HG03280 (cell line): ENCODE measurements at regions not wholly inside any gene's neighbourhood (a gene's known extent, or its start where the extent isn't known, plus 50 kb on each side); places are given as distances from the start of the nearest gene placed in this dataset.
"Not testable (repeated sequence)": the region's sequence is repeated elsewhere in the genome, so short reads cannot be mapped to it uniquely, and the experiment has no call there.

Experiments used
- ATAC-seq: cut with Tn5 transposase; IDR thresholded peaks from one replicate; pipeline ENCODE4 v1.9.1; 2021; ENCODE audit warnings: mild to moderate bottlenecking, moderate library complexity; ENCODE audit not compliant: unreplicated experiment

DNA sequence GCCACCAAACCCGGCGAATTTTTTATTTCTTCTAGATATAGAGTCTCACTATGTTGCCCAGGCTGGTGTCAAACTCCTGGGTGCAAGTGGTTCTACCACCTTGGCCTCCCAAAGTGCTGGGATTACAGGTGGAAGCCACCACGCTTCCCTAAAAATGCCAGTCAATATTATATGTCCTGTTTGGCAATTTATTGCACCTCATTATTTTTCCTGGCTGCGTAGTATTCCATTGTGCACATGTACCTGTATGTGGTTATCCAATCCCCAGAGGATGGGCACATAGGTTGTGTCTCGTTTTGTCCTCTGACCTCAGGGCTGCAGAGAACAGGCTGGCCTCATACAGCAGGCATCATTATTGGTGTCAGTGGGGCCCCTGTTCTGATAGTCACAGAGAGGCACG, 181.7 kb downstream of the C9orf50 start:
- no peak for ATAC-seq

GRCh38 chr9:129437626-129438323, 183.1 kb downstream of the C9orf50 start:
- ATAC-seq = no peak

DNA sequence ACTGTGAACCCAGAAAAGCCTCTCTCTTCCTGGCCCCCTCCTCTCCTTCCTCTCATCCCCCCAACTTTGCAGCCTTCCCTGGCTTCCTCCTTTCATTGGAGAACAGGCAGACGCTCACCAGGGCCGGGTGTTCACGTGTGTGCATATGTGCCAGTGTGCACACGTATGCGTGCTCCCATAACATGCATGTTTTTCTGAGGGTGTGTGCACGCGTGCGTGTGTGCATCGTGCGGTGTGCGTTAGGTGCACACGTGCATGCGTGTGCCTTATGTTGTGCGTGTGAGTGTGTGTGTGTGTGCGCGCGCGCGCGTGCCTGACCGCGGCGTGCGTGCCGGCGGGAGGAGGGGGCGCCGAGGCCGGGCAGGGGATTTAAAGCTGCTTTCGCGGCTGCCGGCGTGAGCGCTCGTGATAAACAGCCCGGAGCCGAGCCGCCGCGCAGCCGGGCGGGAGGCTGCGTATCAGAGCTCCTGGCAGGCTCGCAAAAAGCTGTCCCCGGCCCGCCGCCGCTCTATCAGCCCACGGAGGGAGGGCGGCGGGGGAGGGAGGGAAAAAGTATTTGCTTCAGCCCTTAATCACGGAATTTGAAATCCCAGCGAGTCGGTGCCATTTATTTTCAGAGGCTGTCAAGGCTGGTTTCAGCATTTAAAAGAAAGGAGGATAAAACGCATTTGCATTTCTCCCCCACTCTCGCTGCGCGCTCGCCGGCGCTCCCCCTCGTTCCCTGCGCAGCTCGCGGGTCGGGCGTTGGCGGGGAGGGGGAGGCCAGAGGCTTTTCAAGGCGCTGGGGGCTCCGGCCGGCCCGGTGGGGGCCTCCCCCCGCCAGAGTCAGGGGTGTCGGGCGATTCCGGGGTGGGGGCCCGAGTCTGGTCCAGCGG, 183.9 kb downstream of the C9orf50 start:
- no peak for ATAC-seq

- ATAC-seq = no peak
Observed at GRCh38 chr9:129435988-129436717, 184.7 kb downstream of the C9orf50 start.

GRCh38 chr9:129435291-129435690, 185.6 kb downstream of the C9orf50 start:
- ATAC-seq = no peak

DNA sequence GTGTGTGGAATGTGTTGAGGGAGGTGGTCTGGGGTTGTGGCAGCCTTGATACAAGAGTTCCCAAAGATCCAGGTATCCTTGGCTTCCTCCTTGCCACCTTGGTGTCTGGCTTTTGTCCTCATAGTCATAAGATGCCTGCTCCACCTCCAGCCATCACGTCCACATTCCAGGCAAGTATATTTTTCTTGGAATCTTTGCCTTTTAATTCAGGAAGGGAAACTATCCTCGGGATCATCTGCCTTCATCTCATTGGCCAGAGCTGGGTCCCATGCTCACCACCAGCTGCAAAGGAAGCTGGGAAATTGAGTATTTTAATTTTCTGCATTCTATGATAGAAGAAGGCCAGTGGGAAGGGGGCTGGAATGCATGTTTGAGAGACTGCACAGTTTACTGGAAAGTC, 186.7 kb downstream of the C9orf50 start:
- ATAC-seq = no peak

- ATAC-seq = no peak
Observed at GRCh38 chr9:129432297-129433154, 188.4 kb downstream of the C9orf50 start.

GRCh38 chr9:129430940-129431643, 189.8 kb downstream of the C9orf50 start:
- ATAC-seq = no peak

GRCh38 chr9:129428864-129429577, 191.9 kb downstream of the C9orf50 start:
- no peak for ATAC-seq

DNA sequence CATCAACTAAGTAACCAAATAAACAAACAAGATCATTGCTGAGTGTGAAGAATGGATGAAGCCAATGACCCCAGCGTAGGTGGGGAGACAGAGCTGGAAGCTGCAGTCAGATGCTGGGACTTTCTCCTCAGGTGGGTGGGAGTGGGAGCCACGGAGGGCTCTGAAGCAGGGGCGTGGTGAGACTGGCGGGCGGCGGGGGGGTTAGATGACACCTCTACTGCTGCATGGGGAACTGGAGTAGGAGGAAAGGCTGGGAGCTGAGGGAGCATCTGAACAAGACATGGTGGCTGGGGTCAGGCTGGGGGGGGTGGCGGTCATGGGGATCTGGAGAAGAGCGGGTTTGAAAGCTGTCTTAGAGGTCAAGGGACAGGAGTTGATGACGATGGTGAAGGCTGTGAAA, 193.8 kb downstream of the C9orf50 start:
- ATAC-seq = no peak

GRCh38 chr9:129423755-129424154, 197.1 kb downstream of the C9orf50 start:
- not testable (repeated sequence) for ATAC-seq

DNA sequence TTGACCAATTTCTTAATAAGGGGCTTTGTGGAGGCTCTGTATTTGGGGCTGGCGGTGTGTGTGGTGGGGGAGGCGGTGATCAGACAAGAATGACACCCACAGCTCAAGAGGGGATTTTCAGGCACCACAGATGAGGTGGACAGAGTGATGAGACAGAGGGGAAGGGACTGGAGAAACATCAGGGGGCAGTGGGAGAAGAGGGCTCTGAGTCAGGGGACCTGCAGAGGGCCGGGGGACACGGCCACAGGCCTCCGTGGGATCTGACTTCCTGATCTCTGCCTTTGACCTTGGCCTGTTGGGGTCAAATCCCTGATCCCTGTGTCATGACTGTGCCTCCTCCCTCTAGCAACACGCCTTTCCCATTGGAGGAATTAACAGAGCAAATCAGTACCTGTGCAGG, 197.7 kb downstream of the C9orf50 start:
- no peak for ATAC-seq

- no peak for ATAC-seq
Observed at GRCh38 chr9:129422843-129423192, 198.1 kb downstream of the C9orf50 start.

GRCh38 chr9:129422032-129422842, 198.7 kb downstream of the C9orf50 start:
- no peak for ATAC-seq

GRCh38 chr9:129421371-129421770, 199.5 kb downstream of the C9orf50 start:
- ATAC-seq = no peak

DNA sequence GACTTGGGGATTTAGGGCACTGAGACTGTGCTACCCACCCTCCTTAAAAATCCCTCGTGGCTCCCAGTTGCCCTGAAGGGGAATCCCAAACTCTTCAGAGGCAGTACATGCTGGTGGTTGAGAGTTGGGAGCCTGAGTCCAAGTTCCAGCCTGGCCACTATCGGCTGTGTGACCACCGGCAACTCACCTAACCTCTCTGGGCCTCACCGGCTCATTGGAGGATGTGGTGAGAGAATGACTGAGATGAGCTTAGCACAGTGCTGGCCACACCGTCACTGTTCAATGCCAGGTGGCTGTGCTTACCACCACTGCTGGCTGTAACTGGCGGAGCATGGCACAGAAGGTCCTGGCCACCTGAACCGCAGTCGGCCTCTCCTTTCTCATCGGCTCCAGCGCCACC, 200.2 kb downstream of the C9orf50 start:
- no peak for ATAC-seq

DNA sequence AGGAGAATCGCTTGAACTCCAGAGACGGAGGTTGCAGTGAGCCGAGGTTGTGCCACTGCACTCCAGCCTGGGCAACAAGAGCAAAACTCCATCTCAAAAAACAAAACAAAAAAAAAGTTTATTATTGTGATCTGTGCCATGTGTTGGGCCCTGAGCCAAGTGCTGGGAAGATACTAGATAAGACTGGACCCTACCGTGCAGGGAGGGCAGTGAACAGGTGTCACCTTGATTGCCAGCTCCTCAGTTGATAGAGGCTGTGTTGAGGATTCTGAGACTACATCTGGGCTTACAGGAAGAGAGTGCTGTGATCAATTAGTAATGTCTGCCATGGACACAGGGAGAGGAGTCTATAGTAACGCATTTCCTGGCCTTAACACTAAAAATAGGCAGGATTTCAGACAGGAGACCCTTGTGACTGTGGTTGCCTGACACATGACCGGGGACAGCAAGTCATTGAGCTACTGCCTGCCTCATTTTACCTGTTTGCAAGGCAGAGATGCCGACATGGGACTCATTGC, 201.5 kb downstream of the C9orf50 start:
- ATAC-seq = no peak

DNA sequence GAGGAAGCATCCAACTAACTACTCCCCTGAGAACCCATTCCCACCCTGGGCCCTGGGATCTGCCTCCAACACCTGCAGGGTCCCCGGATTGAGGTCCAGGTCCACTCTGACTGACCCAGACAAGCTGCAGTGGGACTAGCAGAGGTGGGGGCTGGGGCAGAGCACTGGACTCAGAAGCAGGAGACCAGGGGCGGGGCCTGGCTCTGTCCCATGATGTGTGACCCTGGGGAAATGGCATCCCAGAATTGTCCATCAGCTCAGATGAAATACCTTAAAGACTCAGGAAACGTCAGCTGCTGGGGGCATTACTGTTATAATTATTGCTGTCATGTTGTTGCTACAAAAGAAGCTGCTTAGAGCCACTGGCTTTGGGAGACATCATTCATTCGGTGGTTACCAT, 202.4 kb downstream of the C9orf50 start:
- no peak for ATAC-seq
